ENCODE measurements at regions not wholly inside any gene's neighbourhood (a gene's known extent, or its start where the extent isn't known, plus 50 kb on each side); places are given as distances from the start of the nearest gene placed in this dataset.
"Not testable (repeated sequence)": the region's sequence is repeated elsewhere in the genome, so short reads cannot be mapped to it uniquely, and the experiment has no call there.

DNA sequence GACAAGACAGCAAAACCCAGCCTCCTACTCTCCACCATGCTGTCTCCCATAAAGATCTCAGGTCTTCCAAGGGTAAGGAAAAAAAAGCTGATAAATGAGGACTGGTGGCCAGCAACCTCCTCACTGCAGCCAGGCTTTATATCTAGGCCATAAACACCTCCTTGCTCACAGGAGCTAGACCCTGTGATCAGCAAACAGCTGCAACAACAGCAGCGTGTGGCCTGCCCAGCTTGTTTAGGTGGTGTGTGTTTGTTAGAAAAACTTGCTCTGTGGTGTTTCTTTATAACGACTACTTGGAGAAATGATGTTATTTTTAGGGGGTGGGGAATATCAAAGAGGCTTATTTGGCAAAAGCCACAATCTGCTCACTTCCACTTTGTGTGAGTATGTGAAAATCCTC lies 880.9 kb upstream of the AMELY start:
- Mint-ChIP-seq H3K36me3 (ENCODE audit: low read depth) (no peaks in the 10 kb centered on the region), H3K9me3 (no peaks in the 10 kb centered on the region), H3K4me3 (no peak overlapping the region), H3K27ac (no peak overlapping the region), H3K4me1 (no peaks in the 10 kb centered on the region), H3K27me3 (no peaks in the 10 kb centered on the region)
- ATAC-seq (replicated peaks): no peak

DNA sequence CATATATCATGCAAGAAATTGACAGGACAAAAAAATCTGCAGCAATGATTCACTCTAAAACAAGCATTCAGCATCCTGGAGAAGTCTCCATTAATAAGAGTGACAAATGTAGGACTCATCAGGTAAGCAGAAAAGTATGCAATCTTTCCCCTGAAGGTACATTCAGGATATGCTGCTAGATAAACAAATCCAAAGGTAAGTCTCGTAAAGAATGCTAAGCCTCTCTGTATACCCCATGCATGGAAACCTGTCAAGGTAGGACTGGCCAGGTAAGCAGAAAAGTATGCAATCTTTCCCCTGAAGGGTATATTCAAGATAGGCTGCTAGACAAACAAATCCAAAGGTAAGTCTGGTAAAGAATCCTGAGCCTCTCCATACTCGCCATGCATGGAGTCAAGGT lies 869.9 kb upstream of the AMELY start:
- ATAC-seq (replicated peaks): no peak
- Mint-ChIP-seq H3K27ac (no peak overlapping the region), H3K4me1 (no peaks in the 10 kb centered on the region), H3K27me3 (no peaks in the 10 kb centered on the region), H3K4me3 (no peak overlapping the region), H3K9me3 (no peaks in the 10 kb centered on the region), H3K36me3 (ENCODE audit: low read depth) (no peaks in the 10 kb centered on the region)

DNA sequence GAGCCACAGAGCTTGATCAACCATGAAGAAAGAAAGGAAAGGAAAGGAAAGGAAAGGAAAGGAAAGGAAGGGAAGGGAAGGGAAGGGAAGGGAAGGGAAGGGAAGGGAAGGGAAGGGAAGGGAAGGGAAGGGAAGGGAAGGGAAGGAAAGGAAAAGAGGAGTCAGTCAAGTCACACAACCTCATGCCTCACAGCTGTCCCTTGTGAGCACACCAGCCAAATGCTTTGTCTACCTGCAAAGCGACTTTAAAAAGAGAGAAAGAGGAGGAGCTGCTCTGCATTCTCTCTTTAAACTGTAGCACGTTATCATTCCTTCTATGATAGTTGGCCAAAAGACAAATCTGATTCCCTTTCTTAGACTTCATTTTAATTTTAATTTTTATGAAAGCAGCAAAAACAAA lies 863.9 kb upstream of the AMELY start:
- H3K27ac Mint-ChIP-seq; H3K4me1 Mint-ChIP-seq; H3K4me3 Mint-ChIP-seq; H3K36me3 Mint-ChIP-seq (ENCODE audit: low read depth); H3K9me3 Mint-ChIP-seq; H3K27me3 Mint-ChIP-seq; ATAC-seq (replicated peaks): not testable (repeated sequence)

DNA sequence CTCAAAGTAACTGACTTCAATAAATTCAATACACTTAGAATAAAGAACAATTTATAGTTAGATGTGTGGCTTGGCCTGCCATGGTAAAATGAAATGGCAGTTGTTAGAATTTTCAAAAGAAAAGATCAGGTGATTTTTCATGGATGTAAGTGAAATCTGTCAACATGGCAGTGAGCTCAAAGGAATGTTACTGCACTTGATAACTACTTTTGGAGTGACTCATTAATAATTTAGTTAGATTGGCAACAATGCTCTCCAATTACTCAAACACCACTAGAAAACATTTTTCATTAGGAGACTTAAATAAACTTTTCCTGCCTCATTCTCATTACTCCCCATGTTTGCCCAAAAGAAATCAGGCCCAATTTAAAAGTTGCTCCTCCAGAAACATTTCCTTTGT lies 860.2 kb upstream of the AMELY start:
- Mint-ChIP-seq H3K27ac (no peak overlapping the region), H3K27me3 (no peaks in the 10 kb centered on the region), H3K36me3 (ENCODE audit: low read depth) (no peaks in the 10 kb centered on the region), H3K9me3 (no peaks in the 10 kb centered on the region), H3K4me1 (no peaks in the 10 kb centered on the region), H3K4me3 (no peak overlapping the region)
- no peak for ATAC-seq (replicated peaks)

DNA sequence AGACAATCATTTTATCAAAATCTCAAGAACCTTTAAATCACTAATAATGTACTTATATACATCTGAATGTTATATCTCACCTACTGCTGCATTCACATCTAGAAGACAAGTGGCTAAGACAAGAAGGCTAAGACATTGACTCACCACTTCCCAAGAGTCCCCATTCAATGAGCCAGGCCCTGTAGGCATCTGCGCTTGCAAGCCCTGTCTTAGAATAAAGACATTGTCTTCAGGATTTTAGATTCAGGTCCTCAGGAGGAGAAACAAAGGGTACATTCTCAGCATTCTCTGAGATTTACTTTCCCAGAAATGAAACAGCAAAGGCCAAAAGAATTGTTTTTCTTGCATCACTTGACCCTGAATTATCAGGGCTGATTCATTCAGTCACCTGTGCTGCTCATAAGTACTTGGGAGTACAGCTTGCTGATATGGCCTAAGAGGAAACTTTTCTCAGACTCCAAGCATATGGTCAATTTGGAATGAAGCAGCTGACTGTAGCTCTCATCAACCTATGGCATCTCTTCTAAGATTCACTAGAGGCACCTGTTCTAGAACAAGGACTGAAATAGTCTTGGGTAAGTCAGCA lies 858.3 kb upstream of the AMELY start:
- Mint-ChIP-seq H3K4me3 (no peak overlapping the region), H3K36me3 (ENCODE audit: low read depth) (no peaks in the 10 kb centered on the region), H3K27ac (no peak overlapping the region), H3K27me3 (no peaks in the 10 kb centered on the region), H3K4me1 (no peaks in the 10 kb centered on the region), H3K9me3 (no peaks in the 10 kb centered on the region)
- no peak for ATAC-seq (replicated peaks)

DNA sequence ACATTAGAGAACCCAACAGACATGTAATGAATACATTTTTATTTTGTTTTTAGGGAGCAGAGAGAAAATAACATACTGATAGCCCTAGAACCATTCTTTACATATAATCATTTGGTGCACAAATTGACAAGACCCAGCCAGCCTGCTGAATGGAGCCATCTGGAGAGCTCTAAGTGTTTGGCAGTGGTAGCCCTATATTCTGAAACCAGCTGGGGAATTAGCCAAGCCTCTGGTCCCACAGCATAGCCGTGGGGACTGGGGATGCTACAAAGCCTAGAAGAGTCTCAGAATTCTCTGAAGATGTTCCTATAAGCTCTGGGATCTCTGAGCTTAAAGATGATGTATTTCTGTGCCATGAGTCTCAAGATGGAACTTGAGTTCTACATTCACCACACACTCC lies 857.3 kb upstream of the AMELY start:
- H3K4me1 Mint-ChIP-seq: no peaks in the 10 kb centered on the region
- H3K27ac Mint-ChIP-seq: no peak overlapping the region
- no peaks in the 10 kb centered on the region for H3K9me3 Mint-ChIP-seq
- H3K4me3 Mint-ChIP-seq: no peak overlapping the region
- H3K27me3 Mint-ChIP-seq: no peaks in the 10 kb centered on the region
- ATAC-seq (replicated peaks): no peak
- H3K36me3 Mint-ChIP-seq (ENCODE audit: low read depth): no peaks in the 10 kb centered on the region

DNA sequence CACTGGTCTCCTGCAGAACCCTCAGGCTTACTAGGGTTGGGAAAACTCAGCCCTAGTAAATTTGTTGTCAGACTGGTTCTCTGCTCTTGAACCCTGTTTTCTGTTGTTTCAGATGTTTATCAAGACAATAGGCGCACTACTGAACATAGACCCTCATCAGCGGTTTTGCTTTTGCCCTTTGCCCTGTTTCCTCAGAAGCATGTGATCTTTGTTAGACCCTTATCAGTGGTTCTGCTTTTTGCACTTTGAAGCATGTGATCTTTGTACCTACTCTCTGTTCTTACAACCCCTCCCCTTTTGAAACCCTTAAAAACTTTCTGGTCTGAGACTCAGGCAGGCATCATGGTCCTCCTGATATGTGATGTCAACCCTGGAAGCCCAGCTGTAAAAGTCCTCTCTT lies 842.2 kb upstream of the AMELY start:
- H3K4me1 Mint-ChIP-seq: no peaks in the 10 kb centered on the region
- H3K9me3 Mint-ChIP-seq: no peaks in the 10 kb centered on the region

DNA sequence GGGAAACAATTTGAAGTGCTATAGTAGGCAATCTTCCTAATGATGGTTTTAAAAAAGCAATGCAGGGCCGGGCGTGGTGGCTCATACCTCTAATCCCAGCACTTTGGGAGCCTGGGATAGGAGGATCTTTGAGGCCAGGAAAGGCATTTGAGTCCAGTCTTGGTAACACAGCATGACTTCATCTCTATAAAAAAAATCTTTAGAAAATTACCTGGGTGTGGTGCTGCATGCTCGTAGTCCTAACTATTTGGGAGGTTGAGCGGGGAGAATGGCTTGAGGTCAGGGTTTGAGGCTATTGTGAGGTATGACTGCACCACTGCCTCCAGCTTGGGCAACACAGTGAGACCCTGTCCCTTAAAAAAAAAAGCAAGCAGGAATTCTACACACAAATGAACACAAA lies 835.2 kb upstream of the AMELY start:
- H3K27ac Mint-ChIP-seq: no peak overlapping the region
- no peaks in the 10 kb centered on the region for H3K9me3 Mint-ChIP-seq
- peaks cover 7% of the 10 kb centered on the region for H3K27me3 Mint-ChIP-seq

More for the DNA sequence above, 842.2 kb upstream of the AMELY start:
- Mint-ChIP-seq H3K27me3 (peaks cover 5% of the 10 kb centered on the region), H3K27ac (no peak overlapping the region), H3K36me3 (ENCODE audit: low read depth) (no peaks in the 10 kb centered on the region), H3K4me3 (no peak overlapping the region)
- ATAC-seq (replicated peaks): no peak

DNA sequence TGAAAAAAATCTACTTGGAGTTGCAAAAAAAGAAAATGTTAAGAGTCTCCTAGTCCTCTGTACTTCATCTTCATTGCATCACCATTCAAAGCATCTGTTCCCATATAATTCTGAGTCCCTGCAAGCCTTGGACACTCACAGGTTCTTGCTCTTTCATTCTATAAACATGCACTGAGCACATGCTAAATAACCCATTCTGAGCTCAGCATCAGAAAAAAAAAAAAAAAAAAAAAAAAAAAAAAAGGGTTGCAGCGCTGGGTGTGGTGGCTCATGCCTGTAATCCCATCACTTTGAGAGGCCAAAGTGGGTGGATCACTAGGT lies 834.0 kb upstream of the AMELY start:
- no peaks in the 10 kb centered on the region for H3K9me3 Mint-ChIP-seq
- no peak overlapping the region for H3K4me3 Mint-ChIP-seq
- no peak overlapping the region for H3K27ac Mint-ChIP-seq
- H3K4me1 Mint-ChIP-seq: no peaks in the 10 kb centered on the region
- H3K36me3 Mint-ChIP-seq (ENCODE audit: low read depth): no peaks in the 10 kb centered on the region
- ATAC-seq (replicated peaks): no peak
- H3K27me3 Mint-ChIP-seq: peaks cover 4% of the 10 kb centered on the region

More for the DNA sequence above, 835.2 kb upstream of the AMELY start:
- Mint-ChIP-seq H3K4me3 (no peak overlapping the region), H3K4me1 (no peaks in the 10 kb centered on the region), H3K36me3 (ENCODE audit: low read depth) (no peaks in the 10 kb centered on the region)
- ATAC-seq (replicated peaks): no peak

DNA sequence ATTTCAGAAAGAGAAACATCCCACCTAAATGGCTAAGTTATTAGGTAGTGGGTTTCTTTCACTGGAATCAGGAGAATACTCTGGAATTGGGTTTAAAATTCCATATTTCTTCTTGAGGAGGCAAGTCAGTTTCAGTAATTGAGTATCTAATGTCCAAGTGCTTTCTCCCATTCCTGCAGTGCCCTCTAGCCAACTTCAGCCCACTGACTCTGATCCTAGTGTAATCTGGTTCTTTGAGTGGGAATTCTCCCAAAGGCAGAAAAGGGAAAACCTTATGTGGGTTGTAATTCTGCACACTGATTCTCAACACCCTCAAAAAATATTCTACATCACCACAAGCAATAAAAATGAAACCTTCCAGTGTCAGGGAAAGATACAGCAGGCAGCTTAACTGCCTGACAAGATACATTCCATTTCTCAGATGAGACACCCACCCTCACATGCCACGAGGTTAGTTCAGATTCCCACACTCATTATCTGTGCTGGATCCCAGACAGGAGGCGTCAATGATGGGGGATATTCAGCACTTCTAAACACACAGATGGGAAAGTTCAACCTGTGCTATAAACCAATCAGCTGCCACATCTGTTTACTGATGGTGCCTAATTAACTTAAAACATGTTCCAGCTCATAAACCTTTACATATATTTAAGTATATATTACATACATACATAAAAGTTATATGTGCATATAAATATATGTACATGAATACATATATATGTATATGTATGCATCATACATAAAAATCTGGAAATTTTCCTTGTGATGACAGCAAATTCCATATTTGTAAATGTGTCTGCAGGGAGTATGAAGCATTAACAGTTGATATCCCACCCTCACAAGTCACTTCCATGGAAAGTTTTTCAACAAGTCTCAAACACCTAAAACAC lies 833.4 kb upstream of the AMELY start:
- Mint-ChIP-seq H3K4me1 (no peaks in the 10 kb centered on the region), H3K36me3 (ENCODE audit: low read depth) (no peaks in the 10 kb centered on the region)

DNA sequence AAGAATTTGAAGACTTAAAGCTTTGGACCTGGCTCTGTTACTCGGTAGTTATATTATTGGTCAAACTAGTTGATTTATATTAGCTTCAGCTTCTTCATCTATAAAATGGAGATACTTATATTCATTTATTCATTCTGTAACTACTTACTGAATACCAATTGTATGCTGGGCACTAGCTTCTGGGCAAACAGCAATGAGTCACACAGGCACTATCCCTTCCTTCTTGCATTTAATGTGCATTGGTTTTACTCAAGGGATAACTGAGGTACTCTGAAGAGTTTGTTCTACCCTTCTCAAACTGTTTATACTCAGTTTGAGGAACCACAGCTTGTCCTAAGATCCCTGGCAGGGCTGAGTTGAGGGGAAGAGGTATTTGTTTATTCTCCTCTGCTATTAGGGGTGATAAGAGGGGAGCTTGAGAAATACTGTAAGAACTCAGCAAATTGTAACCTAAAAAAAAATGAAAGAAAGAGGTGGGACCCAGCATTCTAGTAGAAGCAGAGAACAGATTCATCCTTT lies 825.4 kb upstream of the AMELY start:
- H3K9me3 Mint-ChIP-seq: no peaks in the 10 kb centered on the region

More for the DNA sequence above, 833.4 kb upstream of the AMELY start:
- H3K27ac Mint-ChIP-seq: no peak overlapping the region
- no peak for ATAC-seq (replicated peaks)
- no peaks in the 10 kb centered on the region for H3K9me3 Mint-ChIP-seq
- no peak overlapping the region for H3K4me3 Mint-ChIP-seq
- H3K27me3 Mint-ChIP-seq: peaks cover 4% of the 10 kb centered on the region

DNA sequence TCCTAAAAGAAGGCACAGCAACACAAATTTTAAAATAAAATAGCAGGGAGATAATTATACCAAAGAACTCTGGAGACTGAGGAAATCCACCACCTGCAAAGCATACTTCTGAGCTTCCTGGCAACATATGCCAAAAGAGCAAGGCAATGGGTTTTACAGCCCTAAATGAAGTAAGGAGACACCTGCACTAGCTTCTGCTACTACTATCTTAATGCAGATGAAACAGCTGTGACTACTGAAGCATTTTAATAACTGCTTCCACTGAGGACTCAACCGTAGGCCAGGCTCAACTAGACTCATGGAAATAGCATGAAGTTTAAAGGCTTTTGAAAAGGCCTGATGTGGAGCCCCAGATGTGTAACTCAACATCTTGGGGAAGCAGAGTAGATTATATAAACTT lies 820.1 kb upstream of the AMELY start:
- H3K27ac Mint-ChIP-seq: no peak overlapping the region
- no peaks in the 10 kb centered on the region for H3K4me1 Mint-ChIP-seq
- H3K27me3 Mint-ChIP-seq: no peaks in the 10 kb centered on the region
- no peak for ATAC-seq (replicated peaks)
- H3K4me3 Mint-ChIP-seq: no peak overlapping the region
- no peaks in the 10 kb centered on the region for H3K9me3 Mint-ChIP-seq
- no peaks in the 10 kb centered on the region for H3K36me3 Mint-ChIP-seq (ENCODE audit: low read depth)

More for the DNA sequence above, 825.4 kb upstream of the AMELY start:
- H3K4me3 Mint-ChIP-seq: no peak overlapping the region
- H3K27me3 Mint-ChIP-seq: no peaks in the 10 kb centered on the region
- no peak for ATAC-seq (replicated peaks)
- no peaks in the 10 kb centered on the region for H3K36me3 Mint-ChIP-seq (ENCODE audit: low read depth)
- H3K4me1 Mint-ChIP-seq: no peaks in the 10 kb centered on the region
- no peak overlapping the region for H3K27ac Mint-ChIP-seq

DNA sequence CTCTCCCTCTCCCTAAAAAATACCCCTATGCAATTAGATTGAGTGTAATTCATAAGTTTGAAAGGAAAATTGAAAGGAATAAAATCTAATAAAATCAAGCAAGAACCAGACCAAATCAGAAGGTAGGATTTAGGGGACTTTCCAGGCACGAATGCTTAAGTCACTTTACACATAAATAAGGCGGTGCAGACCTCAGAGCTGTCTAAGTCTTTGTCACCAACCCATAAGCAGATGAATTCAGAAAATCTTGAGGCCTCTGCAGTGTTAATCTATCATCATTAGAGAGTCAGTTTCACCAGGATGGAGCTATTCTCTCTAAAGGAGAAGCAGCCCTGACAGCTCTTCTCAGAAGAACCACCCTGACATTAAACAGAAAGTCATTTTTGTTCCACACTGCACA lies 819.1 kb upstream of the AMELY start:
- no peaks in the 10 kb centered on the region for H3K36me3 Mint-ChIP-seq (ENCODE audit: low read depth)
- ATAC-seq (replicated peaks): peak; percentile 70
- no peaks in the 10 kb centered on the region for H3K27me3 Mint-ChIP-seq
- H3K4me1 Mint-ChIP-seq: no peaks in the 10 kb centered on the region
- H3K4me3 Mint-ChIP-seq: no peak overlapping the region
- H3K9me3 Mint-ChIP-seq: no peaks in the 10 kb centered on the region
- no peak overlapping the region for H3K27ac Mint-ChIP-seq

DNA sequence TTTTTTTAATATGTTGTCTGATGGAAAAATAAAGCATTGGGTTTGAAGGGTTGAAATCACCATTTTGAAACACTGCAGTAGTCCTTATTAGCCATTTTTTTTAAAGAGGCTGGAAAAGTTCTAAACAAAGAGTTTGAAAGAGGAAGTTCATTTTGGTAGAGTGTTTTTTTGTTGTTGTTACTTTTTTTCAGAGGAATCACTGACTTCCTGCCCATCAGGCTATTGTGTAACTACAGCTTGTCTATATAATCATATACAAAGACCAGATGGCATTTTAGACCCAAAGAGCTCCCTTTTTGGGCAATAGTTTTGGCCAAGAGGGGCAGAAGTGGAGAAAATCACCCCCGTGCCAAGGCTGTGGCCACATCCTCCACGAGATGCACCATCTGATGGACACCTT lies 818.5 kb upstream of the AMELY start:
- no peak overlapping the region for H3K27ac Mint-ChIP-seq
- H3K4me3 Mint-ChIP-seq: no peak overlapping the region
- H3K27me3 Mint-ChIP-seq: no peaks in the 10 kb centered on the region
- no peaks in the 10 kb centered on the region for H3K9me3 Mint-ChIP-seq
- H3K4me1 Mint-ChIP-seq: no peaks in the 10 kb centered on the region
- ATAC-seq (replicated peaks): no peak
- no peaks in the 10 kb centered on the region for H3K36me3 Mint-ChIP-seq (ENCODE audit: low read depth)

DNA sequence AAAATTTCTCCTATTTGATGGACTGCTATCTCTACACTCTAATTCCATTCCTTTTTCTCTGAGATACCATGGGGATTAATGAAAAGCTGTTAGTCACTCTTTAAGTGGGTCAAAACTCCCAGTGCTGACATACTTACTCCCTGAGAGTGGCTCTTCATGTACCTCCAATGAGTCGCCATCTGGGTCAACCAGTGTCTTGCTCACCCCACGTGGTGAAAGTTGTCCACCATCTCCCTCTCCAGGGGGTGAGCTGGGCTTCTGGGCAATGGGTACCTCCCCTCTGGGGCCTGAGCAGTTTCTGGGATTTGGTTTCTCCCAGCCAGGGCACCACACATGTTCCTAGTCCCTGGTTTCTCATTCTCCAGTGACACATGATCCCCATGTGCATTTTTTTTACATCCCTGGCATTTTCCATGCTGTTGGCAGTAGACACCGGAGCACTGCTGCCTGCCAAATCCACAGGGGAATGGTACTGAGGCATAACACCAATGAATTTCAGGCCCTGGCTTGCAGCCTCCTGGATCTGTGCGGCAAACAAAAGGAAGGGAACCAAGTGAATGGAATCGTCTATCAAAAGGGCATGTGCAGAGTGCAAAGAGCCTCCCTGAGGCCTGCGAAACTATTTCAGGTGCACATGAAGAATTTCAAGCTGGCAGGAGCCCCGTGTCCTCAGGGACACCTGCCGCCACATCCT lies 817.9 kb upstream of the AMELY start:
- no peak overlapping the region for H3K27ac Mint-ChIP-seq
- peak; percentile 83 for ATAC-seq (replicated peaks)
- no peaks in the 10 kb centered on the region for H3K36me3 Mint-ChIP-seq (ENCODE audit: low read depth)
- H3K27me3 Mint-ChIP-seq: no peaks in the 10 kb centered on the region
- H3K4me3 Mint-ChIP-seq: no peak overlapping the region
- no peaks in the 10 kb centered on the region for H3K4me1 Mint-ChIP-seq
- H3K9me3 Mint-ChIP-seq: no peaks in the 10 kb centered on the region
